ENCODE measurements at regions not wholly inside any gene's neighbourhood (a gene's known extent, or its start where the extent isn't known, plus 50 kb on each side); places are given as distances from the start of the nearest gene placed in this dataset.
"Not testable (repeated sequence)": the region's sequence is repeated elsewhere in the genome, so short reads cannot be mapped to it uniquely, and the experiment has no call there.

- TF ChIP-seq POLR2A (IDR thresholded peaks at IDR 0.05; ENCODE audit: low read depth, low read length) (no peak), TAF1 (IDR thresholded peaks at IDR 0.05; ENCODE audit: borderline replicate concordance, low read depth, low read length) (no peak), POLR2AphosphoS5 (IDR thresholded peaks at IDR 0.05; ENCODE audit: low read depth, low read length) (no peak)
- FAIRE-seq = no peak
- no peak for DNase-seq (ENCODE audit: insufficient read length)
Observed at GRCh38 chr2:16943279-16943958, 277.8 kb upstream of the CYRIA start.

- TF ChIP-seq POLR2AphosphoS5 (IDR thresholded peaks at IDR 0.05; ENCODE audit: low read depth, low read length) (no peak), TAF1 (IDR thresholded peaks at IDR 0.05; ENCODE audit: borderline replicate concordance, low read depth, low read length) (no peak), POLR2A (IDR thresholded peaks at IDR 0.05; ENCODE audit: low read depth, low read length) (no peak)
- DNase-seq (ENCODE audit: insufficient read length) (no peak), FAIRE-seq (no peak)
Observed at GRCh38 chr2:16940214-16940613, 274.6 kb upstream of the CYRIA start.

GRCh38 chr2:16939771-16940170 is 274.1 kb upstream of the CYRIA start:
- no peak for TF ChIP-seq POLR2AphosphoS5 (IDR thresholded peaks at IDR 0.05; ENCODE audit: low read depth, low read length)
- FAIRE-seq (no peak), DNase-seq (ENCODE audit: insufficient read length) (no peak)

- no peak for FAIRE-seq
- DNase-seq (ENCODE audit: insufficient read length) = no peak
- TF ChIP-seq TAF1 (IDR thresholded peaks at IDR 0.05; ENCODE audit: borderline replicate concordance, low read depth, low read length) (no peak), POLR2A (IDR thresholded peaks at IDR 0.05; ENCODE audit: low read depth, low read length) (no peak), POLR2AphosphoS5 (IDR thresholded peaks at IDR 0.05; ENCODE audit: low read depth, low read length) (no peak)
Observed at GRCh38 chr2:16933355-16933754, 267.7 kb upstream of the CYRIA start.

- TF ChIP-seq POLR2AphosphoS5 (IDR thresholded peaks at IDR 0.05; ENCODE audit: low read depth, low read length) (no peak), POLR2A (IDR thresholded peaks at IDR 0.05; ENCODE audit: low read depth, low read length) (no peak), TAF1 (IDR thresholded peaks at IDR 0.05; ENCODE audit: borderline replicate concordance, low read depth, low read length) (no peak)
- DNase-seq (ENCODE audit: insufficient read length) (no peak), FAIRE-seq (no peak)
Observed at GRCh38 chr2:16932826-16933225, 267.2 kb upstream of the CYRIA start.

- TF ChIP-seq POLR2AphosphoS5 (IDR thresholded peaks at IDR 0.05; ENCODE audit: low read depth, low read length) (no peak), POLR2A (IDR thresholded peaks at IDR 0.05; ENCODE audit: low read depth, low read length) (no peak), TAF1 (IDR thresholded peaks at IDR 0.05; ENCODE audit: borderline replicate concordance, low read depth, low read length) (no peak)
- FAIRE-seq = no peak
- no peak for DNase-seq (ENCODE audit: insufficient read length)
Observed at GRCh38 chr2:16931441-16931840, 265.8 kb upstream of the CYRIA start.

GRCh38 chr2:16927398-16927797 is 261.8 kb upstream of the CYRIA start:
- TF ChIP-seq POLR2A (IDR thresholded peaks at IDR 0.05; ENCODE audit: low read depth, low read length) (no peak), POLR2AphosphoS5 (IDR thresholded peaks at IDR 0.05; ENCODE audit: low read depth, low read length) (no peak), TAF1 (IDR thresholded peaks at IDR 0.05; ENCODE audit: borderline replicate concordance, low read depth, low read length) (no peak)
- FAIRE-seq (no peak), DNase-seq (ENCODE audit: insufficient read length) (no peak)

GRCh38 chr2:16925145-16925544 is 259.5 kb upstream of the CYRIA start:
- DNase-seq (ENCODE audit: insufficient read length) = no peak
- TF ChIP-seq POLR2A (IDR thresholded peaks at IDR 0.05; ENCODE audit: low read depth, low read length) = no peak
- no peak for TF ChIP-seq TAF1 (IDR thresholded peaks at IDR 0.05; ENCODE audit: borderline replicate concordance, low read depth, low read length)
- no peak for TF ChIP-seq POLR2AphosphoS5 (IDR thresholded peaks at IDR 0.05; ENCODE audit: low read depth, low read length)
- no peak for FAIRE-seq

- DNase-seq (ENCODE audit: insufficient read length); FAIRE-seq: not testable (repeated sequence)
Observed at GRCh38 chr2:16915341-16915755, 249.7 kb upstream of the CYRIA start.

- DNase-seq (ENCODE audit: insufficient read length) (no peak), FAIRE-seq (no peak)
- TF ChIP-seq POLR2AphosphoS5 (IDR thresholded peaks at IDR 0.05; ENCODE audit: low read depth, low read length) = no peak
- no peak for TF ChIP-seq POLR2A (IDR thresholded peaks at IDR 0.05; ENCODE audit: low read depth, low read length)
- no peak for TF ChIP-seq TAF1 (IDR thresholded peaks at IDR 0.05; ENCODE audit: borderline replicate concordance, low read depth, low read length)
Observed at GRCh38 chr2:16911746-16912145, 246.1 kb upstream of the CYRIA start.

GRCh38 chr2:16908656-16909055 is 243.0 kb upstream of the CYRIA start:
- DNase-seq (ENCODE audit: insufficient read length) = no peak
- TF ChIP-seq POLR2AphosphoS5 (IDR thresholded peaks at IDR 0.05; ENCODE audit: low read depth, low read length) (no peak), TAF1 (IDR thresholded peaks at IDR 0.05; ENCODE audit: borderline replicate concordance, low read depth, low read length) (no peak), POLR2A (IDR thresholded peaks at IDR 0.05; ENCODE audit: low read depth, low read length) (no peak)
- FAIRE-seq = no peak

- TF ChIP-seq POLR2AphosphoS5 (IDR thresholded peaks at IDR 0.05; ENCODE audit: low read depth, low read length) (no peak), TAF1 (IDR thresholded peaks at IDR 0.05; ENCODE audit: borderline replicate concordance, low read depth, low read length) (no peak), POLR2A (IDR thresholded peaks at IDR 0.05; ENCODE audit: low read depth, low read length) (no peak)
- DNase-seq (ENCODE audit: insufficient read length) (no peak), FAIRE-seq (no peak)
Observed at GRCh38 chr2:16907645-16908282, 242.1 kb upstream of the CYRIA start.

GRCh38 chr2:16905325-16905724 is 239.7 kb upstream of the CYRIA start:
- FAIRE-seq; DNase-seq (ENCODE audit: insufficient read length): not testable (repeated sequence)

Measured in GM12892 (cell line).